Vagina (tissue), 2 donors: ENCODE measurements at regions not wholly inside any gene's neighbourhood (a gene's known extent, or its start where the extent isn't known, plus 50 kb on each side); places are given as distances from the start of the nearest gene placed in this dataset.

Experiments
- POLR2AphosphoS5 ChIP-seq, 2 donors: sonication (generic); formaldehyde crosslinking; IDR thresholded peaks; one replicate each; pipeline ENCODE4 v1.9.0; 2017; ENCODE audit warnings: antibody characterized with exemption in 2 of 2, mild to moderate bottlenecking in 2 of 2, low read depth in 1 of 2; ENCODE audit not compliant: insufficient read depth in 1 of 2
- TF ChIP-seq, protein P1 (sequence below), 3 experiments: fragments of 450-650 bp in 2 of 3; fragments of 200-600 bp in 1 of 3; sonication (generic) in 1 of 3; IDR thresholded peaks; one replicate each; pipeline ENCODE4 v1.5.1; 2017 to 2019; ENCODE audit warnings: antibody characterized with exemption in 3 of 3, mild to moderate bottlenecking in 2 of 3, moderate library complexity in 2 of 3

DNA sequence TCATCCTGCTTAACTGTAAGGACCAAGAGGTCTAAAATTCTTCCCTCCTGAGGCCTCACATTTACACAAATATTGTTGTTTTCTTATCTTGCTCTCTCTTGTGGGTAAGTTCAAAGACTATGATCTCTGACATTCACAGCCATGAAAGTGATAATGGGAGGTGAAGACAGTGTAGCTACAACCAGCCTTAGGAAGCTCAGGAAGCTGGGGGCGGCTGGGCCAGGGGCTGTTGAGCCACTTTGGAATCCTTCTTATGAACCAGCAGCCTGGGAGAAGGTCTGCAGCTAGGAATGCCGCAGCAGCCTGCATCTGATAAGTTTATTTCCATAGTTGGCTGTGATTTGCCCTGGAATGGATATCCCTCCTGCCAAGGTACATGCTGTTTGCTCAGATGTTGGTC is 316.2 kb downstream of the STIM2 start:
- no peak for TF ChIP-seq POLR2AphosphoS5 (IDR thresholded peaks at IDR 0.05; ENCODE audit: insufficient read depth in 1 of 2, low read depth in 1 of 2)
- TF ChIP-seq, protein P1, sequence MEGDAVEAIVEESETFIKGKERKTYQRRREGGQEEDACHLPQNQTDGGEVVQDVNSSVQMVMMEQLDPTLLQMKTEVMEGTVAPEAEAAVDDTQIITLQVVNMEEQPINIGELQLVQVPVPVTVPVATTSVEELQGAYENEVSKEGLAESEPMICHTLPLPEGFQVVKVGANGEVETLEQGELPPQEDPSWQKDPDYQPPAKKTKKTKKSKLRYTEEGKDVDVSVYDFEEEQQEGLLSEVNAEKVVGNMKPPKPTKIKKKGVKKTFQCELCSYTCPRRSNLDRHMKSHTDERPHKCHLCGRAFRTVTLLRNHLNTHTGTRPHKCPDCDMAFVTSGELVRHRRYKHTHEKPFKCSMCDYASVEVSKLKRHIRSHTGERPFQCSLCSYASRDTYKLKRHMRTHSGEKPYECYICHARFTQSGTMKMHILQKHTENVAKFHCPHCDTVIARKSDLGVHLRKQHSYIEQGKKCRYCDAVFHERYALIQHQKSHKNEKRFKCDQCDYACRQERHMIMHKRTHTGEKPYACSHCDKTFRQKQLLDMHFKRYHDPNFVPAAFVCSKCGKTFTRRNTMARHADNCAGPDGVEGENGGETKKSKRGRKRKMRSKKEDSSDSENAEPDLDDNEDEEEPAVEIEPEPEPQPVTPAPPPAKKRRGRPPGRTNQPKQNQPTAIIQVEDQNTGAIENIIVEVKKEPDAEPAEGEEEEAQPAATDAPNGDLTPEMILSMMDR (IDR thresholded peaks at IDR 0.05): no peak
